GM12873 (cell line): ENCODE measurements at regions not wholly inside any gene's neighbourhood (a gene's known extent, or its start where the extent isn't known, plus 50 kb on each side); places are given as distances from the start of the nearest gene placed in this dataset.

Source experiments
- TF ChIP-seq, protein P1 (sequence below): IDR thresholded peaks from 2 replicates; pipeline ENCODE4 v1.5.1; 2012; ENCODE audit warnings: low read depth, mild to moderate bottlenecking, moderate library complexity, low read length, control low read depth; ENCODE audit not compliant: insufficient read depth; ENCODE audit errors: missing control alignments

DNA sequence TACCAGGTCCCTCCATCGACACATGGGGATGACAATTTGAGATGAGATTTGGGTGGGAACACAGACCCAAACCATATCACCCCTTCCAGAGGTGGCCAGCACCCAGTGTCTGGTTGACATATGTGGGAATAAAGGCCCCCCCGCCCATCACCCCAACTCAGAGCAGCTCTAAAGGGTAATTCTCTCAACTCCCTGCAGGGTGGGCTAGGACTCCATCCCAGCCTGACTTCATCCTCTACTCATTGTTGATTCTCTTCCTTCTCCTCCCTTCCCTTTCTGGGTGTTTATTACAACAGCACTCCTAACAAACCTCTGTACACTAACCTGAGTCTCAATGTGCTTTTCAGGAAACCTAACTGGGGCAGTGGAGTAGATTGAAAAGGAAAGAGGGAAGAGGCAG, 339.9 kb downstream of the ACTL7B start:
- TF ChIP-seq, protein P1, sequence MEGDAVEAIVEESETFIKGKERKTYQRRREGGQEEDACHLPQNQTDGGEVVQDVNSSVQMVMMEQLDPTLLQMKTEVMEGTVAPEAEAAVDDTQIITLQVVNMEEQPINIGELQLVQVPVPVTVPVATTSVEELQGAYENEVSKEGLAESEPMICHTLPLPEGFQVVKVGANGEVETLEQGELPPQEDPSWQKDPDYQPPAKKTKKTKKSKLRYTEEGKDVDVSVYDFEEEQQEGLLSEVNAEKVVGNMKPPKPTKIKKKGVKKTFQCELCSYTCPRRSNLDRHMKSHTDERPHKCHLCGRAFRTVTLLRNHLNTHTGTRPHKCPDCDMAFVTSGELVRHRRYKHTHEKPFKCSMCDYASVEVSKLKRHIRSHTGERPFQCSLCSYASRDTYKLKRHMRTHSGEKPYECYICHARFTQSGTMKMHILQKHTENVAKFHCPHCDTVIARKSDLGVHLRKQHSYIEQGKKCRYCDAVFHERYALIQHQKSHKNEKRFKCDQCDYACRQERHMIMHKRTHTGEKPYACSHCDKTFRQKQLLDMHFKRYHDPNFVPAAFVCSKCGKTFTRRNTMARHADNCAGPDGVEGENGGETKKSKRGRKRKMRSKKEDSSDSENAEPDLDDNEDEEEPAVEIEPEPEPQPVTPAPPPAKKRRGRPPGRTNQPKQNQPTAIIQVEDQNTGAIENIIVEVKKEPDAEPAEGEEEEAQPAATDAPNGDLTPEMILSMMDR = no peak

DNA sequence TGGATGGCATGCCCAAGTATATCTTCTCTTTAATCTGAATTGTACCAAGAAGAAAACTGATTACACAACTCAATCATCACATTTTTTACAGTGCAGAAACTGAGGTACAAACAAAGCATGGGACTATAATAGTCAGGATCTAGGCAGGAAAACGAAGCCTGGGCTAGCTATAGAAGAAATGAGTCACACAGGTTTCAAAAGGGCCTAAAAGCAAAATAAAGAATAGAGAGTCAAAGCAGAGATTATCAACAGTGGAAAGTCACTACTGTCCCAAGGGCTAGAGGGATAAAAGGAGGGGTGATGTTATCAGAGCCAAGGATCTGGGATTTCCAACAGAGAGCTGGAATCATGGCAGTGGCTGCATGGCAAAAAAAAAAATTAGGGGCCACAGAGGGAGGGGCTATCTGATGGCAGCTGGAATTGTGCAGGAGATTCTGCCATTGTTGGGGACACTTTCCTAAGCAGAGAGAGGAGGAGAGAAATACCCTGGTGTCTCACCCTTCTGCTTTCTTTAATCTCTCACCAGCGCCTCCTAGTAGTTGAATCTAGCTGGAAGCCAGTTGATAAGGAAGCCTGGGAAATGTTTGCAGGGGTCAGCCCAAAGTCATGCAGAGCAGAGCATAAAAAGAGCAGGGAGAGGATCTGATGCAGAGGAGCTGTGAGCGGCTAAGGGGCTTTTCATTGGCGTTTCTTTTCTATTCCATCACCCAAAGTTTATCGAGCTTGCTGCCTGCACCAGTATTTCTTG, 343.2 kb downstream of the ACTL7B start:
- TF ChIP-seq, protein P1 = no peak

DNA sequence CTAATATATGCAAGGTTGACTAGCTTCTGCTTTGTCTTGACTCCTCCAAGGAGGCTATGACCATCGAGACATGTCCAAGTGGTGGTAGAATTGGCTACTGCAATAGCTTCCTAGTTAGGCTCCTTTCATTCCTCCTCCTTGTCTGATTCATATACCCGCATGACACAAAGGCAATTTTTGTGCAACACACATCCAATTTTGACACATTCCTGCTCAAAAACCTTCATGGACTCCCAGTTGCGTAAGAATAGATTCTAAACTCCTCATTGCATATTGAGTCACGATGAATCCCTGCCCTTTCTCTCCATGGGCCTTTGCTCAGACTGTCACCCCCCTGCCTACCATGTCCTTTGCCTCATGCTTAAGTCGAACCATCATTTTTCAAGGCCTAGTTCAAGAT, 344.5 kb downstream of the ACTL7B start:
- TF ChIP-seq, protein P1 = no peak

DNA sequence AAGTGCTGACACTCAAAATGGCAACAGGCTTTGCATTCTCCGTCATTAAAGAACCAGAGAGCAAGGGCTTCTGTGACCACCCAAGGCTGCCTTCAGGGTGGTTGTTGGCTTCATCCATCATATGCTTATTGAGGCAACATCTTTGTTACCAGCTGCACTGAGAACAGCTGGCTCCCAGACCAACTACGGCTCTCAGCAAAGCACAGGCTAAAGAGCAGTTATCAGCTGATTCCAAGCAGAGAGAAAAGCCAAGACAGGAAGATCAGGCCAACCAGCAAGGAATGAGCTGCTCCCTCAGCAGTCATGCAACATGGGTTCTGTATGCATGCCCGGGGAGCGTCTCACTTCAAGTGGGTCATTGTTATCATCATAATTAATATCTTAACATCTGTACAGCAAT, 358.9 kb downstream of the ACTL7B start:
- TF ChIP-seq, protein P1 = no peak

DNA sequence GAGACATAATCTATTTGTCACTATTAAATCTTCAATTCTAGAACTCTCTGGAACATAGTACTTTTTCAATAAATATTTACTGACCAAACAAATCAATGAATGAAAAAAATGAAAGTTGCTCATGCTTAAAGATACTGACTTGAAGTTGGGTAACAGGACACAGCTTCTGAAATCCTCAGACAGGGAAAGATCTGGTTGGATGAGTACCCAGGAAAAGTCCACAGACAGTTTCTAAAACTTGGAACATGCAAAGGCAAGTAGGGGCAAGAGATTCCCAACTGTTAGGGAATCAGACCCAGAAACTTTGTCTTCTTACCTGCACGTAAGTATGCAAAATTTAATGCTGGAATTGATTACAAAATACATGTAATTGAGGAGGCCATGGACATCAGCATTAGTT, 366.2 kb downstream of the ACTL7B start:
- TF ChIP-seq, protein P1 = no peak

DNA sequence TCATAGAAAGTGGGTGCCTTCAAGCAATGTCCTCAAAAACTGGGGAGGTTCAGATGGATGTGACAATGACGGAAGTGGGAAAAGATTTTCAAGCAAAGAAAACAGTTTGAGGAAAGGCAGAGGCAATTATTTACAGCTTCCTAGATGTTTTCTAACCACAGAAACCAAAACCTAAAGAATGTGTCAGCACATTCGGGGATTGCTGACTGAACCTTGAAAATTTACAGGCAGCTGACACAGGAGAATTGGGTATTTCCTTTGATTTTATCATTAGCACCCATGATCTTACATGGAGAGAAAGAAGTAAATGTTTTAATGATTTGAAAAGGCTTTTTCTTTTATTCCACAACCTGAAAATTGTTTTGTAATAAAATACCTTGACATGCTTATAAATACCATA, 369.0 kb downstream of the ACTL7B start:
- TF ChIP-seq, protein P1 = no peak

DNA sequence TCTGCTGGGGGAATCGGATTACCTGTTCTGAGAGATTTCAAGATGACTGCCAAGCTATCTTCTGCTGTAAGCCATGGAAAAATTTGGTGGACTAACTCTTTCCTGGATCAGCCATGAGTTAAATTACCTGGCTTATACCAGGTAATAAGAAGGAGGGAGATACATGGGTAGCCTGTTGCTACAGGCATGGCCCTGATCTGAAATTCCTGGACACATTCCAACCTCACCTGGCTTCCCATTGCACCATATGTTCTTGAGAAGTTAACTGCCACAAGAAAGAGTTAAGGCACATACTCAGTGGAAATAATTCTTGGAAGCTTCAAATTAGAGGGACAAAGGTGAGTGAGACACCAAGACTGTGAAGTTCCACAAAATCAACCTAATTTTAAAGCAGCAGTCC, 371.3 kb downstream of the ACTL7B start:
- TF ChIP-seq, protein P1 = no peak

DNA sequence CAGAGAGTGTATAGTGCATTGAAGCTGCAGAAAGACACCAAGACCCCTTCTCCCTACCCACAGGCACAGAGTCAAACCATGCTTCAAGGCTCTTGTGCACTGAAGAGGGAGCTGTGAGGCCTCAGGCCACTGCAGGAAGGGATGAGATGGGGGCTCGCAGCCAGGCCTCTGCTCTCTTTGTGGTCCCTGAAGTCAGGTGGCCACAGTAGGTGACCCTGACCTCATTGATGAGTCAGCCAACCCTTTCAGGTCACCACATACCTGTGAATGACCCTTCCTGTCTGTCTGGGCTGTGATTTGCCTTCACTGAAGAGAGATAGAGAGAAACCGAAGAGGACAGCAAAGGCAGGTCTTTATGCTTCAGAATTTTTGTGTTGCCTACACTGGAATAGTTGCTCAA, 372.1 kb downstream of the ACTL7B start:
- TF ChIP-seq, protein P1 = no peak
